NCI-H510A treated with DMSO at 0.1 percent for 48 hours (cell line): ENCODE measurements at regions not wholly inside any gene's neighbourhood (a gene's known extent, or its start where the extent isn't known, plus 50 kb on each side); places are given as distances from the start of the nearest gene placed in this dataset.

Source experiments
- DNase-seq: peaks from one replicate; lab custom pipeline; 2025; lab: John Stamatoyannopoulos, UW

DNA sequence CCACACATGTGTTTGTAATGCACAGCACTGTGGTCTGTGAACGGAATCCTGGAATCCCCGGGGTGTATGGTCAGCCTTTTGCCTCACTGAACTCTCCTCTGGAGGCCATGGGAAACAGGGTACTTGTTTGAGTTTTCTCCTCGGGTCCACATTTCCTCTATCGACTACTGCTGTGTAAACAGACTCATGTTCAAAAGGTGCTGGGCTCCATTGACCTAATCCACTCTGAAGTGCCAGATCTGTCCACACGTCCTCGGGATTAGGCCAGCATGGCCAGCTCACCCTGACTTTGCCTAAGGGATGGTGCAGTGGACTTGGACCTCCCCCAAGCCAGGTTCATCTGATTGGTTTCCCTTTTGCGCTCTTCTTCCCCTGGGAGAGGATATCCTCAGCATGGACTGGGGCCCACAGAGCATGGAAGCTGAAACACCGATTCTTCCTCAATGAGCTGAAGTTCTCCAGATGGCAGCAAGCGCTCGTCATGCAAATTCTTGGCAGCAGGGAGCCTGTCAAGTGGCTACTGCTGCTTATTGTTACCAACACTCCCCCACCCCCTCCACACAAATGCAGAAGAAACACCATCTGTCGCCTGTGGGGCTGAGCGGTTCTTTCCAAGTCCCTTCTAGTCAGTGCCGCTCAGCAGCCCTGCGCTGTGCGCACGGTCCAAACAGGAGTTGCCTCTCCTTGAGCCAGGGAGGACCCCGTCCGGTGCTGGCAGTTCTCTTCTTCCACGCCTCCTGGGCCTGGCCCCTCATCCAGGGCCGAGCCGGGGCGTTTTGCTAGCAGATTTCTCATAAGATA is 292.6 kb upstream of the MARCKS start:
- peak; percentile 49 for DNase-seq

- no peak for DNase-seq
Measured at GRCh38 chr6:113565306-113565705, 291.8 kb upstream of the MARCKS start.

- no peak for DNase-seq
Measured at GRCh38 chr6:113570161-113570560, 287.0 kb upstream of the MARCKS start.

GRCh38 chr6:113570641-113571040 is 286.5 kb upstream of the MARCKS start:
- DNase-seq, result no peak

DNA sequence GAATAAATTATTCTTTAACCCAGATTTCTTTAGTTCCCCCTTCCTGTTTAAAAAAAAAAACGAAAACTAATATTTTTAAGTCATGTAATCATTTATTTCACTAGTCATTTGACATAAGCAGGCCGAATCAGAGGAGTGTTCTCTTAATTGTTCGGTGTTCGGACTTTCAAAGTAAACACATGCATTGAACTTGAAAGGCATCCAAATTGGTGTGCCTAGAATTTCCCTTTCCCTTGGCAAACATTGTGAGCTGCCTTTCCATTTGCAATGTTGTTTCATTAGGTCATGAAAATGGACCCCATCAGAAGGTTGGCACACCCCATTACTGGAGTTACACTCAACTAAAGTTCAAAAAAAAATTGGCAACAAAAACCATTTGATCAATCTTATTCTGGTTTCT is 283.0 kb upstream of the MARCKS start:
- DNase-seq, result no peak

DNA sequence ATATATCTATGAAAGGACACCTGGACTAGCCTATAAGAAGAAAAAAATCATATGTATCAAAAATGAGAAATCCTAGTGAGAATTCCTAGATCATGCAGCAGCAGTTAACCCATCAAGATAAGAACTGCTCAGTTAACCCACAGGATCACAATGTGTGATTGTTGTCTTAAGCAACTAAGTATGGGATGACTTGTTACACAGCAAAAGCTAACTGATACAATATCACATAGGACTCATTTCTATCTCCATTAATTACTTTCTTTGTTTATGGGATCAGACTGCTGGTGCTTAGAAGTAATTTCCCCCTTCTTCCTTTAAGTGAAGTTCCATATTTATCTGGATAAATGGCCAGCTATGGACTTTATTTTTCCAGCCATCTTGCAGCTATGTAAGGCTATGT is 280.8 kb upstream of the MARCKS start:
- no peak for DNase-seq

- no peak for DNase-seq
Measured at GRCh38 chr6:113578691-113579090, 278.5 kb upstream of the MARCKS start.

- DNase-seq, result no peak
Measured at GRCh38 chr6:113584767-113585166, 272.4 kb upstream of the MARCKS start.

GRCh38 chr6:113585246-113585645 is 271.9 kb upstream of the MARCKS start:
- DNase-seq, result no peak

- no peak for DNase-seq
Measured at GRCh38 chr6:113586413-113587077, 270.6 kb upstream of the MARCKS start.

DNA sequence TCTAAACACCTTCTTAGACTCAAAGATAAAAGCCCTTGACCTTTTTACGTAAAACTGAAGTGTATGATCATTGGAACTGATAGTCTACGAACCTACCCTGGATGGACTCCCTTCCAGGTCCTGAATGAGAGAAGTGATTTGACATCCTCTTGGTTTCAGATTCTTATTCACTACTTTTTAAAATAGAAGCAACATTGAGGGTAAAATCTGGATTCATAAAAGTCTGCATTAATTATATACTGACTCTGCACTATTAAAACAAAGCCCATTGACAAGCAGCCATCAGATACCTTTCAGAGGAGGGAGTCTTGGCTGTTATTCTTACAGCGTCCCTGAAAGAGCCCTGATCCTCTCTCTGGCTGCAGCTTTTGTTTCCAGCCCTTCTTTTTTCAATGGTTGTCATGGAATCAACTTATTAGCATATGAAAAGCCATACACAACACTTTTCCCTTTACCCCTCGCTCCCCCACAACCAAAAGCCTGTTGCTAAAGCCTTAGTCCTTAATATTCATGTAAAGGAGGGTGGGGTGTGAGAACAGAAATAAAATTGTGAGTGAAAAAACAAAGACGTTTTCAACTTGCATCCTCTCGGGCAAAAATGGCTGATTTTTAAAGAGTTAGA is 270.0 kb upstream of the MARCKS start:
- no peak for DNase-seq

GRCh38 chr6:113588646-113589045 is 268.5 kb upstream of the MARCKS start:
- no peak for DNase-seq

DNA sequence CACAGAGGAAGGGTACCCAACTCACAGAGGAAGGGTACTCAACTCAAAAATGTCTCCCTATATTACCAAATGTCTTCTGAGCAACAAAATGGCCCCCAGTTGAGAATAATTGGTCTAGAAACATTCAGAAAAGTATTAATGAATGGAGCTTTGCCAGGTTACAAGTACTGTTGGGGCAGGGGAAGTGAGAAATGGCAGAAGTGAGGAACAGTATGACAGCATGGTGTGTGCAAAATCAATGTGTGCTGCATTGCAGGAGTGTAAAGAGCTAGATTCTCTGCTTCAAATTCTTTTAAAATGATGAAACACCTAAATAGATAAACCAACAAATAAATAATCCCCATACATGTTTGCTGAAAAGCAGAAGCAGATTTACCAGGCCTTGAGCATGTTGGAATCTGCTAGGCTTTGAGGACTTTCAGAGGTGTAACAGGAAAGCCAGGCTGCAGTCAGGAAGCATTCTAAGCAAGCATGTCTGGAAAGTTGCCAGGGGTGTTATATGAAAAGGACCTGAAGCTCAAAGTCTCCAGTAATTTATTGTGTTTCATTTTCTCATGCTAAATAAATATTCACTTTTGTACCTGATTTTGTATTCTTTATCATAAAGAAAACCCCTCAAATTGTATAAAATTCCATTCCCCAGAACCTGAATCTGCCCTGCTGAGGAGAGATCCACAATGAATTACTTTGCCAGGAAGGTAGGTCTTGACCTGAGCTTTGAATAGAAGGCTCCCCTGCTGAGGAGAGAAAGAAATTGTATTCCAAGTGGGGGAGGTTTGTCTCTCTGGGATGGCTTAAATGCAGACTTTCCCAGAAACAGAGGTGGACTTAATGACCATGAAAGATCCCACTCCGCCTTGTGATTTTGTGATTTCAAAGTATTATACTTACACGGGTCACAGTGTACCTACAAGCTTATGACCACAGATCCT is 265.0 kb upstream of the MARCKS start:
- no peak for DNase-seq

GRCh38 chr6:113594726-113595125 is 262.4 kb upstream of the MARCKS start:
- no peak for DNase-seq

GRCh38 chr6:113595911-113596376 is 261.2 kb upstream of the MARCKS start:
- DNase-seq, result no peak

DNA sequence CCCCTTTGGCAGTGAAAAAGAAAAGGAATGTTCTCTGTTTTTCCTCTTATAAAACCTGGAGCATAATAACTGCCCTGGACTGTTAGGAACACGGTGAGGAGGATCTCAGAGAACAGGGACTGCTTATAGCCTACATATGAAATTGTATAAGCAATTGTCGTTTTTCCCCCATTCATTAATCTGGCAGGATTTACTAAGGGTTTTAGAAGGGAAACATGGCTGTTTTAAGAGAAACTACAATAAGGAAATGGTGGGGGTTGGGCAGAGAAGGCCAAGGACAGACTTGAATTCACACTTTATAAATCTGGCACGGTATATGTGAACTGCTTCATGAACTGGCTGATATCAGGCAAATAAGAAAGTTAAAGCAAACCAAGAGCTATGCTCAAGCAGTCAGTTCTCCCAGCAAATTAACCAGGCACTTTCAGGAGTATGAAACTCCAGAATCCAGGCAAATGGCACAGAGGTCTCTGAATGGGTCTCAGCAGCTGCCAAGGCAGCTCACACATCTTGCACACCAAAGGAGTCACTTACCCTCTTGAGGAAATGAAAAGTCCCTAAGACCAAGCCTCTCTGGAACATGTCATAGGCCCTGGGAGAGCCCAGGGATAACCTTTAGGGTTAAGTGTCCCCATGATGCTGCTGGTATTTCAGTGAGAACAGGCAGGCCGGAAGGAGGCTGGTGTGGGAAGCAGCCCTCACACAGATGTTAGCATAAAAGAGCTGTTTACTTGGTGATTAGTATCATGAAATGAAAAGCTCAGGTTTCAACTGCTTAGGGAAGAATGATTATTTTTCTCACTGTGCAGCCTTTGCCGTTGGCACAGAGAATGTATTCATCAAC is 260.5 kb upstream of the MARCKS start:
- DNase-seq, result peak; percentile 14

DNA sequence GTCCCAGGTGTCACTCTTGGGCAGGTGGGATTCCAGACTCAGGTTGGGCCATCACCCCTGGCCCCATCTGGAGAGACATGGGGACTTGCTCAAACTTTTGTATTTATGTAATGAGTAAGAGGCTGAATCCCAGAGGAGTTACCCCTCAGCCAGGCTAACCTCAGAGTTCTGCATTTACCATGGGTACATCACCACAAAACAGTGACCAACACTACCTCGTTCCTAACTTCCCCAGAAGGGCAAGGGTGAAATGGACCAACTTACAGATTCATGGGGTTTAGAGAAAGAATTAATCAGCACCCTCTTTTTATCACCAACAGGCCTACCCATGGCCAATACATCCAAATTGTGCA is 259.9 kb upstream of the MARCKS start:
- DNase-seq, result no peak

DNA sequence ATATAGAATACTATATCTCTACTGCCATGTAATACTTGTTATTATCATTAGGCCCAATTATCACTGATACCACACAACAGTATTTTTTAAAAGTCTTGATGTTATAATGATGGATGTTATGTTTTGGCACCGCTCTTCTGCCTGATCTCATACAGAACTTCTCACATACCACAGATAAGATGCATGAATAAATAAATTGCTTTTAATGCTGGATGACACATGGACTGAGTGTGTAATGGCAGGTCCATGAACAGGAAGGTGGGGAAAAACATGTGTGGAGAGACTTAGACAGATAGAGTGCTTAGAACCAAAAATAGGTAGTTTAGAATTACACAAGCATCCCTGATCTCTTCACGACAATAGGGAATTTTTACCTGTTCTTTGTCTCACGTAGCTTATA is 258.4 kb upstream of the MARCKS start:
- DNase-seq, result no peak

- DNase-seq, result peak; percentile 10
Measured at GRCh38 chr6:113599444-113599843, 257.7 kb upstream of the MARCKS start.

GRCh38 chr6:113600551-113601339 is 256.4 kb upstream of the MARCKS start:
- DNase-seq, result no peak
